OCI-LY7 (cell line): ENCODE measurements at regions not wholly inside any gene's neighbourhood (a gene's known extent, or its start where the extent isn't known, plus 50 kb on each side); places are given as distances from the start of the nearest gene placed in this dataset.

Experiments used
- CTCF ChIP-seq: fragments of 200-600 bp; sonication (generic); conservative IDR thresholded peaks from 2 replicates; pipeline ENCODE4 v1.5.1; 2014; ENCODE audit warnings: mild to moderate bottlenecking, antibody characterized with exemption, low read length, moderate library complexity, mixed read lengths
- EZH2phosphoT487 ChIP-seq: fragments of 200-600 bp; sonication (generic); IDR thresholded peaks from 2 replicates; pipeline ENCODE4 v1.6.1; 2018; ENCODE audit warnings: low read depth, borderline replicate concordance, mild to moderate bottlenecking, mixed run types, antibody characterized with exemption, low read length, moderate library complexity, mixed read lengths

DNA sequence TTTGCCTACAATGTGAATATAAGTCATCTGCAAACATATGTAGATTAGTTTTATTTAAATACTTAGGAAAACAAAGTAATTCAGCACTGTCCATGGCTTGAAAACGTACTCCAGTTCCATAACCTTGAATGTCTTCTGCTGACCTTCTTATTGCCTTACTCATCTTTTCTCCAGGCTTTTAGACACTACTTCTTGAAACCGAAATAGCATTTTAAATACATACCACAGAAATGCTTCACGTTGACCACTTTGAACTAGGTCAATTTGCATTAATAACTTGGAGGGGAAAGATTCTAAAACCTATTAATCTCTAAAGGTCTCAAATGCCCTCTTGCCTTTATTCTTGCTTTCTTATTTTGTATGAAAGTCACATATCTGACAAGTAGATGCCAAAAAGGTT is 995.4 kb upstream of the ACO1 start:
- TF ChIP-seq CTCF = no peak
- no peak for TF ChIP-seq EZH2phosphoT487
